ENCODE measurements at regions not wholly inside any gene's neighbourhood (a gene's known extent, or its start where the extent isn't known, plus 50 kb on each side); places are given as distances from the start of the nearest gene placed in this dataset.

DNA sequence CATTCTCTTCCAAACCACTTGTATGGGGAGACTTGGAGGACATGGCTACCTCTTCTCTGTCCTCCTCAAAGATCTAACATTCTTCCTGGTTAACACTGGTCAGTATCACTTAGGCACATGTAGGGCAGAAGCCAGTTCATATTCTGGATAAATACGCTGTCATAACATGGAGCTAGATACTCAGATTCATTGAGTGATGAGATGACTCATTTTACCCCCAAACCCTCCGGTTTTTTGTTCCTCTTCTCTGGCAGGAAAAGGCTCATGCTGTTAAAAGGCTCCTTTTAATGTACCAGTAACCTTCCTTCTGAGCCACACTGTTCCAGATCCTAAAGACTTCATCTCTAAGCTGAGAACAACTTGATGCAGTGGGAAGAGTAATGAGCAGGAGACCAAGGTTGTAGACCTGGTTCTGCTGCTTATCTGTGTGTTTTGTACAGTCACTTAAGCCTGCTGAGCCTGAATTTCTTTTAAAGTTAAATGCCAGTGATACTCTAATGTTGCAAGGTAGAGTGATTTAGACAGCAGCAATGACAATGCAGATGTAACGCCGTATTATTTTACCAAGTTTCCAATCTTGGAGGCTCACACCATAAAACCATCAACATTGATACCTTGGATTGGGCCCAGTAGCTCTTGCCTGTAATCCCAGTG is 57.3 kb upstream of the ELK3 start:
- BruUV-seq (replicated peaks): no TSS peak
- no peaks in the 10 kb centered on the region for H3K36me3 ChIP-seq (ENCODE audit: insufficient read depth, low read length)
- H3K4me3 ChIP-seq (ENCODE audit: low read depth, low read length, poor library complexity, severe bottlenecking): no peak overlapping the region
- no peaks in the 10 kb centered on the region for H3K9me3 ChIP-seq (ENCODE audit: low read length)
- no peak overlapping the region for H3K4me2 ChIP-seq (ENCODE audit: low read length)
- no peak overlapping the region for H3K27ac ChIP-seq (ENCODE audit: low read depth, low read length, poor library complexity, severe bottlenecking)
- no peaks in the 10 kb centered on the region for H3K79me2 ChIP-seq (ENCODE audit: insufficient read depth, low read depth, low read length)
- CTCF ChIA-PET (ENCODE audit: unreplicated experiment): no interaction called here
- DNase-seq (ENCODE audit: low spot score): no peak
- H4K20me1 ChIP-seq (ENCODE audit: insufficient read depth, low read length): no peaks in the 10 kb centered on the region
- H2AFZ ChIP-seq (ENCODE audit: low read length): no peak overlapping the region
- TF ChIP-seq, protein P1, sequence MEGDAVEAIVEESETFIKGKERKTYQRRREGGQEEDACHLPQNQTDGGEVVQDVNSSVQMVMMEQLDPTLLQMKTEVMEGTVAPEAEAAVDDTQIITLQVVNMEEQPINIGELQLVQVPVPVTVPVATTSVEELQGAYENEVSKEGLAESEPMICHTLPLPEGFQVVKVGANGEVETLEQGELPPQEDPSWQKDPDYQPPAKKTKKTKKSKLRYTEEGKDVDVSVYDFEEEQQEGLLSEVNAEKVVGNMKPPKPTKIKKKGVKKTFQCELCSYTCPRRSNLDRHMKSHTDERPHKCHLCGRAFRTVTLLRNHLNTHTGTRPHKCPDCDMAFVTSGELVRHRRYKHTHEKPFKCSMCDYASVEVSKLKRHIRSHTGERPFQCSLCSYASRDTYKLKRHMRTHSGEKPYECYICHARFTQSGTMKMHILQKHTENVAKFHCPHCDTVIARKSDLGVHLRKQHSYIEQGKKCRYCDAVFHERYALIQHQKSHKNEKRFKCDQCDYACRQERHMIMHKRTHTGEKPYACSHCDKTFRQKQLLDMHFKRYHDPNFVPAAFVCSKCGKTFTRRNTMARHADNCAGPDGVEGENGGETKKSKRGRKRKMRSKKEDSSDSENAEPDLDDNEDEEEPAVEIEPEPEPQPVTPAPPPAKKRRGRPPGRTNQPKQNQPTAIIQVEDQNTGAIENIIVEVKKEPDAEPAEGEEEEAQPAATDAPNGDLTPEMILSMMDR (conservative IDR thresholded peaks at IDR 0.05; ENCODE audit: low read length): no peak
- no peak for TF ChIP-seq EZH2phosphoT487 (IDR thresholded peaks at IDR 0.05; ENCODE audit: borderline replicate concordance, low read depth, low read length)
- no peaks in the 10 kb centered on the region for H3K4me1 ChIP-seq (ENCODE audit: insufficient read depth, low read length, poor library complexity, severe bottlenecking)
- H3K9me2 ChIP-seq (ENCODE audit: insufficient read depth, low read length): no peaks in the 10 kb centered on the region
- intact Hi-C loops (cut with micrococcal nuclease; ENCODE audit: unreplicated experiment): no loop called here
- POLR2A ChIA-PET: interaction anchor here (0.7 to 1.7 kb wide), 4 partner anchors 8 to 16 kb away, joined by 3 read pairs; no protein-coding TSS in a partner anchor

DNA sequence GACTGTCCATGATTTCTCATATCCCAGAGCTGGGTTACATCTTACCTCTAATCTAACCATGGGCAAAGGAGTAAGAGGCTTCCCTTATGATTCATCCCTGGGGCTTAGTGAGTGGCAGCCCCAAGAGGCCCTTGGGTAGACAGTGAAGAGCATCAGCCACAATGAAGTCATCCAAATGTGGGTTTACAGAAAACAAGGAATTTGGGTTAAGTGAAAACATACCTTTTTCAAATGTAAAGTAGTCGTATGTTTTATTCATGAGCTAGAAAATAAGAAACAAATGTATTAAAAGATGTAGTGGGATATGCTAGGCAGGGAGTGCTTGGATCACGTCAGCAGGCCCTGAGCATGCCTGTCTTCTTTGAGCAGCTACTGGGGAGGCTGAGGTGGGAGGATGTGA is 54.0 kb upstream of the ELK3 start:
- H3K9me2 ChIP-seq (ENCODE audit: insufficient read depth, low read length): no peaks in the 10 kb centered on the region
- H2AFZ ChIP-seq (ENCODE audit: low read length): no peak overlapping the region
- BruUV-seq (replicated peaks): no TSS peak
- no peak overlapping the region for H3K4me2 ChIP-seq (ENCODE audit: low read length)
- H4K20me1 ChIP-seq (ENCODE audit: insufficient read depth, low read length): no peaks in the 10 kb centered on the region
- H3K9me3 ChIP-seq (ENCODE audit: low read length): no peaks in the 10 kb centered on the region
- CTCF ChIA-PET (ENCODE audit: unreplicated experiment): no interaction called here
- POLR2A ChIA-PET: interaction anchor here (0.7 kb wide), 1 partner anchor 34 kb away, joined by 3 read pairs; no protein-coding TSS in a partner anchor
- H3K79me2 ChIP-seq (ENCODE audit: insufficient read depth, low read depth, low read length): no peaks in the 10 kb centered on the region
- peaks cover 9% of the 10 kb centered on the region for H3K4me1 ChIP-seq (ENCODE audit: insufficient read depth, low read length, poor library complexity, severe bottlenecking)
- DNase-seq (ENCODE audit: low spot score): no peak
- no peak overlapping the region for H3K4me3 ChIP-seq (ENCODE audit: low read depth, low read length, poor library complexity, severe bottlenecking)
- H3K27ac ChIP-seq (ENCODE audit: low read depth, low read length, poor library complexity, severe bottlenecking): no peak overlapping the region
- intact Hi-C loops (cut with micrococcal nuclease; ENCODE audit: unreplicated experiment): no loop called here
- no peak for TF ChIP-seq EZH2phosphoT487 (IDR thresholded peaks at IDR 0.05; ENCODE audit: borderline replicate concordance, low read depth, low read length)
- TF ChIP-seq, protein P1 (conservative IDR thresholded peaks at IDR 0.05; ENCODE audit: low read length): no peak
- no peaks in the 10 kb centered on the region for H3K36me3 ChIP-seq (ENCODE audit: insufficient read depth, low read length)

DNA sequence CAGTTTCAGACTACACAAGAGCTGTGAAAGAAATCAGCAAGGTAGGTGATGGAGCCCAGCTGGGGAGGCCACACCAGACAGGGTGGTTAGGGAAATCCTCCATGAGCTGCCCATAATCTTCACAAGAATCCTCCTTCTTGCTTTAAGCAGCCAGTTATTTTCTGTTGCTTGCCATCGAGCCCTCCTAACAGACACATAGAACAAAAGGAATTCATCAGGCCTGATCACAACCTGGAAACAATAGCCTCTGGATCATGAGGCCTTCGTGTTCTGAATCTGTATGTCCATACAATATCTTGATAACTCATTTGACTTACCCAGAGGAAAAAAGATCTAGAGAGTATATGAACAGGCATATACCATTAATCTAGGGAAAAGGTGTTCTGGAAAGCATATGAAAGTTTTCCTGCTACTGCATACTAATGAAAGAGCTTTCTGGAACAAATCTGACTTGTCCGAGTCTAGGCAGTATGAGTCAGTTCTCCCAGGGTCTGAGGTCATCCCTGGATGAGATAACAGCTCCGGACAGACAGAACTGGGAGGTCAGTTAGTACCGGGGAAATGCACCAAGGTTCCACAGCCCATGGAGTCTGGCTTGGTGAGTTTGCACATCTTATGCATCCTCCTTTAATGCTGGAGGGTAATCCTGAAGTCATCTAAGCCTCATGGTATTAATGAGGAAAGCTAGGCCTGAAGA is 52.8 kb upstream of the ELK3 start:
- Histone ChIP-seq H4K20me1 (ENCODE audit: insufficient read depth, low read length) (no peaks in the 10 kb centered on the region), H3K9me2 (ENCODE audit: insufficient read depth, low read length) (no peaks in the 10 kb centered on the region), H3K4me3 (ENCODE audit: low read depth, low read length, poor library complexity, severe bottlenecking) (no peak overlapping the region), H2AFZ (ENCODE audit: low read length) (no peak overlapping the region), H3K4me1 (ENCODE audit: insufficient read depth, low read length, poor library complexity, severe bottlenecking) (peaks cover 9% of the 10 kb centered on the region), H3K79me2 (ENCODE audit: insufficient read depth, low read depth, low read length) (no peaks in the 10 kb centered on the region), H3K27ac (ENCODE audit: low read depth, low read length, poor library complexity, severe bottlenecking) (no peak overlapping the region), H3K4me2 (ENCODE audit: low read length) (no peak overlapping the region), H3K9me3 (ENCODE audit: low read length) (no peaks in the 10 kb centered on the region), H3K36me3 (ENCODE audit: insufficient read depth, low read length) (no peaks in the 10 kb centered on the region)
- no TSS peak for BruUV-seq (replicated peaks)
- TF ChIP-seq, protein P1 (conservative IDR thresholded peaks at IDR 0.05; ENCODE audit: low read length): no peak
- no peak for TF ChIP-seq EZH2phosphoT487 (IDR thresholded peaks at IDR 0.05; ENCODE audit: borderline replicate concordance, low read depth, low read length)
- intact Hi-C loops (cut with micrococcal nuclease; ENCODE audit: unreplicated experiment): no loop called here
- ChIA-PET CTCF (ENCODE audit: unreplicated experiment) (no interaction called here), POLR2A (interaction anchor here (0.7 to 0.9 kb wide), 2 partner anchors 22 to 74 kb away, joined by 3 to 11 read pairs; no protein-coding TSS in a partner anchor)
- DNase-seq (ENCODE audit: low spot score): no peak

Measured in OCI-LY7 (cell line).